ENCODE measurements at regions not wholly inside any gene's neighbourhood (a gene's known extent, or its start where the extent isn't known, plus 50 kb on each side); places are given as distances from the start of the nearest gene placed in this dataset.

- TF ChIP-seq CTCF (IDR thresholded peaks at IDR 0.05; ENCODE audit: poor library complexity) (peak; percentile 3), EZH2phosphoT487 (IDR thresholded peaks at IDR 0.05; ENCODE audit: low read depth, severe bottlenecking, unreplicated experiment) (no peak), EZH2 (IDR thresholded peaks at IDR 0.05; ENCODE audit: borderline replicate concordance) (no peak)
These were observed 54.9 kb upstream of the RAB3GAP2 start for GRCh38 chr1:220327106-220327505.

Measured in hepatocyte (in vitro differentiated cells).